CD4-positive, CD25-positive, alpha-beta regulatory T cell (primary cell): ENCODE measurements at regions not wholly inside any gene's neighbourhood (a gene's known extent, or its start where the extent isn't known, plus 50 kb on each side); places are given as distances from the start of the nearest gene placed in this dataset.
"Not testable (repeated sequence)": the region's sequence is repeated elsewhere in the genome, so short reads cannot be mapped to it uniquely, and the experiment has no call there.

Source experiments
- ATAC-seq, 2 donors: fragments of 150-1000 bp; cut with Tn5 transposase; one replicate each; pipeline ENCODE4 v1.10.0; 2021; ENCODE audit warnings: low read depth in 2 of 2, moderate number of reproducible peaks in 2 of 2, moderate library complexity in 1 of 2
- DNase-seq, 3 donors: peaks; one replicate each; pipeline versions ENCODE4 v3.0.0 to v3.0.0-alpha.2; 2012 to 2022; ENCODE audit warnings: mixed read lengths in 1 of 3
- H3K27ac ChIP-seq: one replicate; pipeline ENCODE4 v1.7.0; 2013; ENCODE audit warnings: mild to moderate bottlenecking, low read length; ENCODE audit not compliant: insufficient read depth, poor library complexity, severe bottlenecking
- H3K27me3 ChIP-seq: one replicate; pipeline ENCODE4 v1.7.0; 2013; ENCODE audit warnings: low read length; ENCODE audit not compliant: control insufficient read depth, insufficient read depth
- H3K36me3 ChIP-seq: one replicate; pipeline ENCODE4 v1.7.0; 2013; ENCODE audit warnings: mild to moderate bottlenecking, low read length, moderate library complexity; ENCODE audit not compliant: control insufficient read depth, insufficient read depth
- H3K4me1 ChIP-seq: 2 replicates; pipeline ENCODE4 v1.7.0; 2013; ENCODE audit warnings: mild to moderate bottlenecking, low read length; ENCODE audit not compliant: insufficient read depth, control insufficient read depth, poor library complexity, severe bottlenecking
- H3K4me3 ChIP-seq: one replicate; pipeline ENCODE4 v1.7.0; 2013; ENCODE audit warnings: low read depth, mild to moderate bottlenecking, low read length, moderate library complexity
- H3K9me3 ChIP-seq, 2 experiments: 1 replicate in 1 of 2; 2 replicates in 1 of 2; pipeline ENCODE4 v1.7.0; 2013; ENCODE audit warnings: low read length in 2 of 2, mild to moderate bottlenecking in 1 of 2, moderate library complexity in 1 of 2; ENCODE audit not compliant: control insufficient read depth in 2 of 2
- H3K27ac Mint-ChIP-seq, 3 donors: one replicate each; pipeline ENCODE4 v1.8.0; 2020 to 2022; ENCODE audit warnings: mild to moderate bottlenecking in 3 of 3, mixed read lengths in 3 of 3, moderate library complexity in 2 of 3
- H3K27me3 Mint-ChIP-seq: one replicate; pipeline ENCODE4 v1.8.0; 2022; ENCODE audit warnings: mild to moderate bottlenecking, mixed read lengths
- H3K36me3 Mint-ChIP-seq: one replicate; pipeline ENCODE4 v1.8.0; 2020; ENCODE audit warnings: mixed read lengths
- H3K4me1 Mint-ChIP-seq, 4 donors: one replicate each; pipeline ENCODE4 v1.8.0; 2020 to 2022; ENCODE audit warnings: mixed read lengths in 4 of 4, mild to moderate bottlenecking in 1 of 4
- H3K4me3 Mint-ChIP-seq, 4 donors: one replicate each; pipeline ENCODE4 v1.8.0; 2020 to 2022; ENCODE audit warnings: mild to moderate bottlenecking in 4 of 4, mixed read lengths in 4 of 4, moderate library complexity in 3 of 4
- H3K9me3 Mint-ChIP-seq, 7 donors: one replicate each; pipeline ENCODE4 v1.8.0; 2020 to 2022; ENCODE audit warnings: mixed read lengths in 7 of 7, mild to moderate bottlenecking in 3 of 7, moderate library complexity in 2 of 7

DNA sequence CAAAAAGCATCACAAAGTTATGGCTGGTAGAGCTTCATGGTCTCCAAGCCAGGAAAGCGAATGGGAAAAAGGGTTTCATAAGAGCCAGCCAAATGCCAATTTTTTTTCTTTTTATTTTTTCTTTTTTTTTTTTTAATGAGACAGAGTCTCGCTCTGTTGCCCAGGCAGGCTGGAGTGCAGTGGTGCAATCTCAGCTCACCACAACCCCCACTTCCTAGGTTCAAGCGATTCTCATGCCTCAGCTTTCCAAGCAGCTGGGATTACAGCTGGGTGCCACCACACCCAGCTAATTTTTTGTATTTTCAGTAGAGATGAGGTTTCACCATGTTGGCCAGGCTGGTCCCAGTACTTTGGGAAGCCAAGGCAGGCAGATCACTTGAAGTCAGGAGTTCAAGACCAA lies 148.7 kb upstream of the POGK start:
- H3K27me3 ChIP-seq, ATAC-seq, H3K9me3 ChIP-seq, H3K4me1 ChIP-seq, H3K4me1 Mint-ChIP-seq, H3K36me3 Mint-ChIP-seq, H3K27ac Mint-ChIP-seq, H3K36me3 ChIP-seq, H3K4me3 Mint-ChIP-seq, H3K27ac ChIP-seq, H3K4me3 ChIP-seq, H3K27me3 Mint-ChIP-seq, DNase-seq: not testable (repeated sequence)
- peaks cover 0 to 11% (median 3%) of the 10 kb centered on the region in 7 donors for H3K9me3 Mint-ChIP-seq

DNA sequence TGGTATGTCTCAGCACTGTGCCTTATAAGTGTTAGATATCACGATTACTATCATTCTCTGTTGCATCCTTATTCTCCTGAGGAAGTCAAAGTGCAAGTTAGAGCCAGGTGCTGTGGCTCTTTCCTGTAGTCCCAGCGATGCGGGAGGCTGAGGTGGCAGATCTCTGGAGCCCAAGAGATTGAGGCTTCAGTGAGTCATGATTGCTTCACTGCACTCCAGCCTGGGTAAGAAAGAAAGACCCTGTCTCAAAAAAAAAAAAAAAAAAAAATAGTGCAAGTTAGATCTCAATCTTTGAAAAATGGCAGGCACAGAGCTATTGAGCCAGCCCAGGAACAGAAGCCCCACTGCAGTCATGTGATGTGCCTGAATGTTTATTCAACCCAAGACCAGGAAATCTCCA lies 147.8 kb upstream of the POGK start:
- ATAC-seq (no peak), DNase-seq (no peak)
- Mint-ChIP-seq H3K27ac (no peak overlapping the region), H3K4me3 (no peak overlapping the region), H3K9me3 (peaks cover 0 to 7% (median 2%) of the 10 kb centered on the region in 7 donors), H3K4me1 (no peaks in the 10 kb centered on the region), H3K27me3 (no peaks in the 10 kb centered on the region), H3K36me3 (no peaks in the 10 kb centered on the region)
- Histone ChIP-seq H3K4me1 (no peaks in the 10 kb centered on the region), H3K27me3 (peaks cover 8% of the 10 kb centered on the region), H3K27ac (no peak overlapping the region), H3K9me3 (no peaks in the 10 kb centered on the region), H3K36me3 (no peaks in the 10 kb centered on the region), H3K4me3 (no peak overlapping the region)

DNA sequence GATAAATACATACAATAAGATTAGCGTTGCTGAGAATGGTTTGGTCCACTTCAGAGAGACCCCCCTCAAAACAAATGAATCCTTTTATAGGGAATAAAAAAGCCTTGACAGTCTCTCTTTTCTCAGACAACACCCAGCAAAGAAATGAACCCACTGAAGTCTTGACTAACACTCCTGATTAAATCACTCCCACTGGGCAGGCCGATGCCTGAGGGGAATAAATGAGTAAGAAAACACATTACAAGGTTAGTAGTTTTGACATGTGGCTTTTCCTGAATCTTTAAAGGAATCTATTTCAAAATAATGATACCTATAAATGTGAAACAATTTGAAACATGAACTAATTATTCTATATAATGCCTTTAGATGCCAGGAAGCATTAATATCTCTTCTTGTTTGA lies 146.9 kb upstream of the POGK start:
- no peaks in the 10 kb centered on the region for H3K27me3 Mint-ChIP-seq
- Histone ChIP-seq H3K4me3 (no peak overlapping the region), H3K27ac (no peak overlapping the region), H3K27me3 (peaks cover 7% of the 10 kb centered on the region), H3K36me3 (no peaks in the 10 kb centered on the region), H3K4me1 (no peaks in the 10 kb centered on the region), H3K9me3 (no peaks in the 10 kb centered on the region)
- no peak for ATAC-seq
- no peaks in the 10 kb centered on the region for H3K4me1 Mint-ChIP-seq
- DNase-seq: no peak
- H3K36me3 Mint-ChIP-seq: no peaks in the 10 kb centered on the region
- no peak overlapping the region for H3K4me3 Mint-ChIP-seq
- H3K27ac Mint-ChIP-seq: no peak overlapping the region
- peaks cover 0 to 7% (median 2%) of the 10 kb centered on the region in 7 donors for H3K9me3 Mint-ChIP-seq

DNA sequence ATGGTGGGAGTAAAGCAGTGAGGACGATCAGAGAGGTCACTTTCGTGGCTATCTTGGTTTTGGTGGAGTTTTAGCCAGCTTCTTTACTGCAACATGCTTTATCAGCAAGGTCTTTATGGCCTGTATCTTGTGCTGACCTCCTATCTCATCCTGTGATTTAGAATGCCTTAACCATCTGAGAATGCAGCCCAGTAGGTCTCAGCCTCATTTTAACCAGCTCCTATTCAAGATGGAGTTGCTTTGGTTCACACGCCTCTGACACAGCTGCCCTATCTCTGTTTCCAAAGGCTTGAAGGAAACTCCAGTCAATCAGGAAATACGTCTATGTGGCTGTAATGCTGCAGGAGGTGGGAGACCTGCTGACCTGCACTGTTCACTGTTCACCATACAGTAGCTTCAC lies 146.1 kb upstream of the POGK start:
- no peak overlapping the region for H3K4me3 ChIP-seq
- H3K9me3 Mint-ChIP-seq: peaks cover 0 to 2% (median 1%) of the 10 kb centered on the region in 7 donors
- H3K27ac ChIP-seq: no peak overlapping the region
- H3K36me3 ChIP-seq: no peaks in the 10 kb centered on the region
- no peak overlapping the region for H3K4me3 Mint-ChIP-seq
- H3K4me1 Mint-ChIP-seq: no peaks in the 10 kb centered on the region
- ATAC-seq (no peak), DNase-seq (no peak)
- H3K27me3 Mint-ChIP-seq: no peaks in the 10 kb centered on the region
- no peaks in the 10 kb centered on the region for H3K4me1 ChIP-seq
- H3K36me3 Mint-ChIP-seq: no peaks in the 10 kb centered on the region
- peaks cover 4% of the 10 kb centered on the region for H3K27me3 ChIP-seq
- no peak overlapping the region for H3K27ac Mint-ChIP-seq
- no peaks in the 10 kb centered on the region for H3K9me3 ChIP-seq

DNA sequence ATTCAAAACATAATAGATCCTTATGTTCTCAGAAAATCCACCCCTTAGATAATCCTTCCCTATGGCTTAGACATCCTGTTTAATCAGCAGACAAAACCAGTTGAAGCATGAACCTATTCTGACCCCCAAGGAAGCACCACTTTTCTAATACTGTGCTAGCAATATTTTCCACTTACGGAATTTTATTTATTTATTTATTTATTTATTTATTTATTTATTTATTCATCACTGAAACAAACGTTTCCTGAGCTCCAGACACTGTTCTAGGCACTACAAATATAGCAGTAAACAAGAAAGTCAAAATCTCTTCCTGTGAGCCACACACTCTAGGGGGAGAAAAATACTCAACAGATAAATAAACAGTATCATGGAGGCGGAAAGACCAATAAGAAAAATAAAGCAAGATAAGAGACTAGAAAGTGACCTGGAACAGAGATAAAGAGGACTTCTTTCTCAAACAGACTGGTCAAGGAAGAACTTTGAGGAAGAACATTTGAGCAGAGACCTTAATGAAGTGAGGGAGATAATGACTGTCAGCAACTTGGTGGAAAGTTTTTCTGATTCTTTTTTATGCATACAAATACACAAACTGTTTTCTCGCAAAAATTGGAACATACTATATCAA lies 145.5 kb upstream of the POGK start:
- Histone ChIP-seq H3K27me3 (peaks cover 4% of the 10 kb centered on the region), H3K4me3 (no peak overlapping the region), H3K4me1 (no peaks in the 10 kb centered on the region), H3K36me3 (no peaks in the 10 kb centered on the region), H3K9me3 (no peaks in the 10 kb centered on the region), H3K27ac (no peak overlapping the region)
- Mint-ChIP-seq H3K36me3 (no peaks in the 10 kb centered on the region), H3K4me3 (no peak overlapping the region), H3K4me1 (no peaks in the 10 kb centered on the region), H3K27me3 (no peaks in the 10 kb centered on the region), H3K9me3 (peaks cover 0 to 2% (median 0%) of the 10 kb centered on the region in 7 donors), H3K27ac (no peak overlapping the region)
- ATAC-seq (no peak), DNase-seq (no peak)

DNA sequence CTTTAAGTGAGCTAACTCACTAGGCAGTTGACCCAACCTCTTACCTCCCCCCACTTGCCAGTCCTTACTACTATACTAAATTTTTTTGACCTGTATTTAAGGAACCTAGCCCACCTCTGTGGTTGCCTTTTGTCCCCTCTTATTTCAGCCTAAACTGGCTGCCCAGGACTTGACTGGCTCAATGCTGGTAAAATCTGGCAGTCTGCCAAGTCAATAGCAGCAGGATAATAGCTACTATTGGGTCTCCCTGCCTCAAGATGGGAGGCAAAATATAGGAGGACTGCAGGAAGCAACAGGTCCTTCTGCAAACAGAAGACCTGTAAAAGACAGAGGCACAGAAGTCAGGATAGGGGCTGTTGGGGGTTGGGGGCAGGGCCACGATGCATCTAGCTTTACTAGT lies 144.2 kb upstream of the POGK start:
- Mint-ChIP-seq H3K27me3 (peaks cover 5% of the 10 kb centered on the region), H3K27ac (no peak overlapping the region)

DNA sequence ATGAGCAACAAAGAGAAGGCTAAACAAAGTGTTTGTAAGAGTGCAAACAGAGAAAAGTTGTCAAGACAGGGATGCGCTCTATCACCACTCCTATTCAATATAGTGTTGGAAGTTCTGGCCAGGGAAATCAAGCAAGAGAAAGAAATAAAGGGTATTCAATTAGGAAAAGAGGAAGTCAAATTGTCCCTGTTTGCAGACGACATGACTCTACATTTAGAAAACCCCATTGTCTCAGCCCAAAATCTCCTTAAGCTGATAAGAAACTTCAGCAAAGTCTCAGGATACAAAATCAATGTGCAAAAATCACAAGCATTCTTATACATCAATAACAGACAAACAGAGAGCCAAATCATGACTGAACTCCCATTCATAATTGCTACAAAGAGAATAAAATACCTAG lies 143.4 kb upstream of the POGK start:
- not testable (repeated sequence) for H3K9me3 Mint-ChIP-seq, H3K4me3 Mint-ChIP-seq, H3K36me3 ChIP-seq, H3K9me3 ChIP-seq, H3K4me1 ChIP-seq, H3K27ac ChIP-seq, H3K27me3 ChIP-seq, H3K27ac Mint-ChIP-seq, ATAC-seq, DNase-seq, H3K4me1 Mint-ChIP-seq, H3K36me3 Mint-ChIP-seq, H3K27me3 Mint-ChIP-seq, H3K4me3 ChIP-seq

More for the DNA sequence above, 144.2 kb upstream of the POGK start:
- DNase-seq (no peak), ATAC-seq (no peak)
- Histone ChIP-seq H3K4me3 (no peak overlapping the region), H3K4me1 (no peaks in the 10 kb centered on the region), H3K27me3 (peaks cover 4% of the 10 kb centered on the region), H3K36me3 (no peaks in the 10 kb centered on the region), H3K9me3 (no peaks in the 10 kb centered on the region), H3K27ac (no peak overlapping the region)
- no peaks in the 10 kb centered on the region for H3K36me3 Mint-ChIP-seq
- H3K4me3 Mint-ChIP-seq: no peak overlapping the region
- no peaks in the 10 kb centered on the region for H3K4me1 Mint-ChIP-seq
- H3K9me3 Mint-ChIP-seq: peaks cover 0 to 2% (median 0%) of the 10 kb centered on the region in 7 donors

DNA sequence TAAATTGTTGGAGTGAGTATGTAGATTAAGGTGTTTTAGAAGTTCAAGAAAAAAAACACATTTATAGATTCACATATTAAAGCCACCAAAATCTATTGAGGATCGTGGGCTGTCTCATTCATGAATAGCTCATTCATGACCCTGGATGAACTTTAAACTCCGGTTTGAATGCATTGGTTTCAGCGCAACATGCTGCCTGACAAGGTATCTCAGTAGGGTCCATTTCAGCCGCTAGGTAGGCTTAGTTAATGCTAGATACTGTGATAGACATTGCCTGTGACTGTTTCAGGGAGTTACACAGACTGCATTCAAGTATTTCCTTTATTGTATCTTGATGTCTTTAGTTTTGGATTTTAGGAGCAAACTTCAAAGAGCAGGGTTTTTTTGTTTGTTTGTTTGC lies 140.5 kb upstream of the POGK start:
- Histone ChIP-seq H3K9me3 (no peaks in the 10 kb centered on the region), H3K36me3 (no peaks in the 10 kb centered on the region), H3K4me1 (no peaks in the 10 kb centered on the region), H3K27me3 (no peaks in the 10 kb centered on the region), H3K4me3 (no peak overlapping the region), H3K27ac (no peak overlapping the region)
- Mint-ChIP-seq H3K4me3 (no peak overlapping the region), H3K9me3 (peaks cover 0 to 2% (median 0%) of the 10 kb centered on the region in 7 donors), H3K4me1 (no peaks in the 10 kb centered on the region), H3K27ac (no peak overlapping the region), H3K36me3 (no peaks in the 10 kb centered on the region), H3K27me3 (peaks cover 11% of the 10 kb centered on the region)
- ATAC-seq (no peak), DNase-seq (no peak)
